Kidney epithelial cell (primary cell): ENCODE measurements at regions not wholly inside any gene's neighbourhood (a gene's known extent, or its start where the extent isn't known, plus 50 kb on each side); places are given as distances from the start of the nearest gene placed in this dataset.

ENCODE experiments used
- DNase-seq: peaks from one replicate; pipeline ENCODE4 v3.0.0-alpha.2; 2010; ENCODE audit warnings: low read depth
- H3K27me3 ChIP-seq: 2 replicates; pipeline ENCODE4 v1.6.0; 2011; ENCODE audit warnings: low read length; ENCODE audit not compliant: control insufficient read depth, insufficient read depth
- H3K36me3 ChIP-seq: 2 replicates; pipeline ENCODE4 v1.5.1; 2011; ENCODE audit warnings: low read length; ENCODE audit not compliant: control insufficient read depth, insufficient read depth
- H3K4me3 ChIP-seq: 2 replicates; pipeline ENCODE4 v1.5.1; 2011; ENCODE audit warnings: low read depth, mild to moderate bottlenecking, control low read depth, low read length
- CTCF ChIP-seq: IDR thresholded peaks from 2 replicates; pipeline ENCODE4 v1.5.1; 2011; ENCODE audit warnings: mild to moderate bottlenecking, moderate library complexity, low read length, control low read depth, inconsistent platforms; ENCODE audit not compliant: insufficient read depth, poor library complexity, severe bottlenecking

GRCh38 chr4:1537410-1538095, 131.3 kb upstream of the NKX1-1 start:
- DNase-seq = no peak
- H3K4me3 ChIP-seq = no peak overlapping the region
- no peak for TF ChIP-seq CTCF
- H3K36me3 ChIP-seq = no peaks in the 10 kb centered on the region
- peaks cover 37% of the 10 kb centered on the region for H3K27me3 ChIP-seq

- DNase-seq = no peak
- H3K36me3 ChIP-seq = no peaks in the 10 kb centered on the region
- no peak for TF ChIP-seq CTCF
- peaks cover 45% of the 10 kb centered on the region for H3K27me3 ChIP-seq
- no peak overlapping the region for H3K4me3 ChIP-seq
Observed at GRCh38 chr4:1536579-1537409, 130.6 kb upstream of the NKX1-1 start.

GRCh38 chr4:1535926-1536578, 129.8 kb upstream of the NKX1-1 start:
- no peak for TF ChIP-seq CTCF

GRCh38 chr4:1534876-1535526, 128.8 kb upstream of the NKX1-1 start:
- TF ChIP-seq CTCF = no peak
- Histone ChIP-seq H3K36me3 (no peaks in the 10 kb centered on the region), H3K4me3 (no peak overlapping the region), H3K27me3 (peaks cover 50% of the 10 kb centered on the region)
- DNase-seq = no peak

More at GRCh38 chr4:1535926-1536578, 129.8 kb upstream of the NKX1-1 start:
- H3K36me3 ChIP-seq = no peaks in the 10 kb centered on the region
- H3K27me3 ChIP-seq = peaks cover 48% of the 10 kb centered on the region
- no peak overlapping the region for H3K4me3 ChIP-seq
- no peak for DNase-seq

GRCh38 chr4:1534095-1534872, 128.0 kb upstream of the NKX1-1 start:
- Histone ChIP-seq H3K27me3 (peaks cover 52% of the 10 kb centered on the region), H3K4me3 (no peak overlapping the region), H3K36me3 (no peaks in the 10 kb centered on the region)
- no peak for DNase-seq
- no peak for TF ChIP-seq CTCF
